ENCODE measurements at regions not wholly inside any gene's neighbourhood (a gene's known extent, or its start where the extent isn't known, plus 50 kb on each side); places are given as distances from the start of the nearest gene placed in this dataset.
"Not testable (repeated sequence)": the region's sequence is repeated elsewhere in the genome, so short reads cannot be mapped to it uniquely, and the experiment has no call there.

DNA sequence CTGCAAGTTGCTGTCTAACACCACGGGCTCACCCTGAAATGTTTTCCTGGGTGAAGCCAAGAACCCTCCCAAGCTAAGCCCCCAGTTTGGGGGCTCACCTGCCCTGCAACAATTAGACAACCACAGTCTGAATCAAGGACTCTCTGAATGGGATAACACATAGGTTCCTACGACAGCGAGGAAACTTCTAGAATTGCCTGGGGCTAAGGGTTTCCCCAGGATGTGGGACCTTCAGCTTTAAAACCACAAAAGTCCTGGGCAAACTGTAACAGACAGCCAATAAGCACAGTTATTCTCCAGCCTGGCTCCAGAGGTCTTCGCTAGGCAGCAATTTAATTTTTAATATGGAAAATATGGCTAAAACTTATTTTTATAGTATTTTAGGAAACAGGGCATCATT, 162.6 kb downstream of the PRKX start:
- no peaks in the 10 kb centered on the region for H3K4me1 ChIP-seq (ENCODE audit: control insufficient read depth in 1 of 2, insufficient read depth in 2 of 2, low read length in 2 of 2)
- H3K4me3 ChIP-seq (ENCODE audit: low read depth in 1 of 2, low read length in 2 of 2): no peak overlapping the region
- H3K27me3 ChIP-seq (ENCODE audit: low read depth, low read length): no peaks in the 10 kb centered on the region
- no peak overlapping the region for H3K27ac ChIP-seq (ENCODE audit: low read length)
- H3K9me3 ChIP-seq (ENCODE audit: control insufficient read depth in 1 of 2, low read length in 2 of 2): no peaks in the 10 kb centered on the region
- H3K36me3 ChIP-seq (ENCODE audit: control insufficient read depth in 1 of 2, insufficient read depth in 2 of 2, low read length in 2 of 2): no peaks in the 10 kb centered on the region

DNA sequence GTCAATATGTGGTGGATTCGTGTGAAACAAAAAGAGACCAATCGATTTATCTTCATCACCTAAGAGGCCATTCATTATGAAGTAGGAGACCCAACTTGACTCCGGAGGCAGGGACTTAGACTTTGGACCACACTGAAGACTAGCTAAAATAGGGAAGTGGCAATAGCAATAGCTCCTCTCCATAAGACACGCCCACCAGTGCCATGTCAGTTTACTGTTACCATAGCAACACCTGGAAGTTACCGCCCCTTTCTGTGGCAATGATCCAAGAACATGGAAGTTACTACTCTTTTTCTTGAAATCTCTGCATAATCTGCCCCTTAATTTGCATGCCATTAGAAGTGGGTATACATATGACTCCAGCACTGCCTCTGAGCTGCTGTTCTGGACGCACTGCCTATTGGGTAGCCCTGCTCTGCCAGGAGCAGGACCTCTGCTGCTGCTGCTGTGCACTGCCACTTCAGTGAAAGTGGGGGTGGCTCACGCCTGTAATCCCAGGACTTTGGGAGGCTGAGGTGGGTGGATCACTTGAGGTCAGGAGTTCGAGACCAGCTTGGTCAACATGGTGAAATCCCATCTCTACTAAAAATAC, 163.2 kb downstream of the PRKX start:
- H3K4me3 ChIP-seq (ENCODE audit: low read depth in 1 of 2, low read length in 2 of 2): no peak overlapping the region
- no peaks in the 10 kb centered on the region for H3K9me3 ChIP-seq (ENCODE audit: control insufficient read depth in 1 of 2, low read length in 2 of 2)
- H3K4me1 ChIP-seq (ENCODE audit: control insufficient read depth in 1 of 2, insufficient read depth in 2 of 2, low read length in 2 of 2): no peaks in the 10 kb centered on the region
- H3K36me3 ChIP-seq (ENCODE audit: control insufficient read depth in 1 of 2, insufficient read depth in 2 of 2, low read length in 2 of 2): no peaks in the 10 kb centered on the region
- no peaks in the 10 kb centered on the region for H3K27me3 ChIP-seq (ENCODE audit: low read depth, low read length)
- no peak overlapping the region for H3K27ac ChIP-seq (ENCODE audit: low read length)

DNA sequence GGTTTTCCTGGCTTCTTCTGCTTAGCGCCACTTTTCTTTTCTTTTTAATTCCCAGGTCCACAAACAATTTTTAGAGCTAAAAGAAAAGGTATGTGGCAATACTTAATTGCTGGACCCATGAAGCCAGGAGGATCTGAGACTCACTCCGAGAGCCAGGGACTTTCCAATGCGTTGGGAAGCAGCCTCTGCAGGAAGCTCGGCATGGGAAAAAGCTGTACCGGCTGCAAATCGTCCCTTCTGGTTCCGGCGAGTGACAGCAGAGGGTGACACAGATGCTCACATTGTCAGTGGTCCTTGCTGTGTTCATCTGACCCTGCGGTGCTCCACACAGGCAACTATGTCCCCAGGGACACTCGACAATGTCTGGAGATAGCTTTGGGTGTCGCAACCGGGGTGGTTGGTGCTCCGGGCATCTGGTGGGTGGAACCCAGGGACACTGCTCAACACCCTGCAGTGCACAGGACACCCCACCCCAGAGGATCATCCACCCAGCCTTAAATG, 164.0 kb downstream of the PRKX start:
- Histone ChIP-seq H3K4me1 (ENCODE audit: control insufficient read depth in 1 of 2, insufficient read depth in 2 of 2, low read length in 2 of 2) (no peaks in the 10 kb centered on the region), H3K27ac (ENCODE audit: low read length) (no peak overlapping the region), H3K9me3 (ENCODE audit: control insufficient read depth in 1 of 2, low read length in 2 of 2) (no peaks in the 10 kb centered on the region), H3K27me3 (ENCODE audit: low read depth, low read length) (no peaks in the 10 kb centered on the region), H3K36me3 (ENCODE audit: control insufficient read depth in 1 of 2, insufficient read depth in 2 of 2, low read length in 2 of 2) (no peaks in the 10 kb centered on the region), H3K4me3 (ENCODE audit: low read depth in 1 of 2, low read length in 2 of 2) (peak overlapping the region; percentile 14 to 26)

DNA sequence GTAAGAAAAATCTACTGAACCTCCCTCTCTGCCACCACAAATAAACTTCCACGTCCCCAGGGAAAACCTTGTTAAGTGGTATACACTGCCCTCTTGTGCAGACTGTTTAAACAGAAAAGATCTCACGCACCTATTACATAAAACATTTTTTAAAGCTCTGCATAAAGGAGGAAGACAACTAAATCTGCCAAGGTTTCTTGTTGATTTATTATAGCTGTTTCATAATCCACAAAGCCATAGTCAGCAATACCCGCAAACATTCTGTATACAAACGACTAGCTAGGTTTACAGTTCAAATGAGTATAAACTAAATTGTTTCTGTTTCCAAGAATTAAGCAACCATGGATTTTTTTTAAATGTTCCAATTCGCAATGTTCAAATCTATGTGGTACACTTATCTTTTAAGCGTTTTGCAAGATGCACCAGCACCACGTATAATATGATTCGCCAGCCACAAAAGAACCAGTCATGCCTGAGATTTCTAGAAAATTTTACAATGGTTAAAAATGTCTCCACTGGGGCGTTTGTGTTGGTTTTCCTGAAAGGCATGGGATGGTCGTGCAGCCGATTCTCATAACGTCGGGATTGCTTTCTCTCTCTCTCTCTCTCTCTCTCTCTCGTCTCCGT, 164.6 kb downstream of the PRKX start:
- Histone ChIP-seq H3K4me3 (ENCODE audit: low read depth in 1 of 2, low read length in 2 of 2) (peak overlapping the region; percentile 14 to 26), H3K27me3 (ENCODE audit: low read depth, low read length) (no peaks in the 10 kb centered on the region), H3K9me3 (ENCODE audit: control insufficient read depth in 1 of 2, low read length in 2 of 2) (no peaks in the 10 kb centered on the region), H3K27ac (ENCODE audit: low read length) (no peak overlapping the region), H3K4me1 (ENCODE audit: control insufficient read depth in 1 of 2, insufficient read depth in 2 of 2, low read length in 2 of 2) (no peaks in the 10 kb centered on the region), H3K36me3 (ENCODE audit: control insufficient read depth in 1 of 2, insufficient read depth in 2 of 2, low read length in 2 of 2) (no peaks in the 10 kb centered on the region)

DNA sequence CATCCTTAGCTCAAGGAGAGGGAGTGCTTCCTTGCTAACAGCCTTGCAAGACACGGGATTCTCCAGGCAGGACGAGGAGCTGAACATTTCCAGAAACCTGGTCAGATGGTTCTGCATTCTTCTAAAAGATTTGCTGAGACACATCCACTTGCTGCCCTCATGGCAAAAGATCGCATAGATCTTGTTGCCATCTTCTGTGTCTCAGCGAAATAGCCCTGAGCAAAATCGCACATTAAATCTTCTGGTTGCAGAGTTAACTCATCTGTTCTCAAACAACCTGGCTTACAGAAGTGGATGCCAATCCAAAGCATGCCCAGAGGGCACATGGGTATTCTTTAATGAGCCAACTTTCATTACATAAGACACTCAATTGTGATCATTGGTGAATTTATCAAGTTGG, 167.5 kb downstream of the PRKX start:
- H3K4me3 ChIP-seq (ENCODE audit: low read depth in 1 of 2, low read length in 2 of 2): no peak overlapping the region
- no peak overlapping the region for H3K27ac ChIP-seq (ENCODE audit: low read length)
- H3K4me1 ChIP-seq (ENCODE audit: control insufficient read depth in 1 of 2, insufficient read depth in 2 of 2, low read length in 2 of 2): no peaks in the 10 kb centered on the region
- H3K36me3 ChIP-seq (ENCODE audit: control insufficient read depth in 1 of 2, insufficient read depth in 2 of 2, low read length in 2 of 2): no peaks in the 10 kb centered on the region
- no peaks in the 10 kb centered on the region for H3K9me3 ChIP-seq (ENCODE audit: control insufficient read depth in 1 of 2, low read length in 2 of 2)
- H3K27me3 ChIP-seq (ENCODE audit: low read depth, low read length): no peaks in the 10 kb centered on the region

DNA sequence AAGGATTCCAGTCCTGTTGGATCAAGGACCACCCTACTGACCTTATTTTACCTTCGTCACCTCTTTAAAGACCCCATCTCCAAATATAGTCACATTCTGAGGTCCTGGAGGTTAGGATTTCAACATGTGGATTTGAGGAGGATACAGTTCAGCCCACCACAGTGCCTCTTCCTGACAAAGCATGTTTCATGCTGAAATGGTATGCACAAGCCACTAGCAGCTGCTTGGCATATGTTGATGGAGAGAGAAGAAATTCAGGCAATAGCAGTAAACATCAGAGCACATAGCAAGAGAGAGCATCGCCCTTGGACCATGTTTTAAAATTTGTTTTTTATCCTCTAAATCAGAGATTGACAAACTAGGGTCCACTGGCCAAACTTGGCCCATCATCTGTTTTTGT, 172.1 kb downstream of the PRKX start:
- no peaks in the 10 kb centered on the region for H3K27me3 ChIP-seq (ENCODE audit: low read depth, low read length)
- no peaks in the 10 kb centered on the region for H3K36me3 ChIP-seq (ENCODE audit: control insufficient read depth in 1 of 2, insufficient read depth in 2 of 2, low read length in 2 of 2)
- no peaks in the 10 kb centered on the region for H3K9me3 ChIP-seq (ENCODE audit: control insufficient read depth in 1 of 2, low read length in 2 of 2)
- H3K4me3 ChIP-seq (ENCODE audit: low read depth in 1 of 2, low read length in 2 of 2): no peak overlapping the region
- no peaks in the 10 kb centered on the region for H3K4me1 ChIP-seq (ENCODE audit: control insufficient read depth in 1 of 2, insufficient read depth in 2 of 2, low read length in 2 of 2)
- no peak overlapping the region for H3K27ac ChIP-seq (ENCODE audit: low read length)

DNA sequence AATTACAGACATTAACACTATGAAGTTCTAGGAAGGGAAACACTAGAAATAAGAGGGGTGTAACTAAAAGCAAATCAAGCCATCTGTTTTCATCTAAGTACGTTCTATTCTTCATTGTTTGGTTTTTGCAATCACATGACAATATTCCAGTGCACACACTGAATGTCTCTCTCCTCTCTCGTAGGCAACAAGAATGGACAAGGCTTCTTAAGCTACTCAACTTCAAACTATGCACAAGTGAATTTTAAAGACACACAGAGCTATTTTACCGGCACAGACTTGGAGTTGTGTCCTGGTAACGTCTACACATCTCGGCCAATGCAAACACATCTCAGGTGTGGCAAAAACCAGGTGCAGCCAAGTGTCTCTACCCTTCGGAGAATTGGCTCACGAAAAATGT, 173.3 kb downstream of the PRKX start:
- no peak overlapping the region for H3K27ac ChIP-seq (ENCODE audit: low read length)
- no peaks in the 10 kb centered on the region for H3K9me3 ChIP-seq (ENCODE audit: control insufficient read depth in 1 of 2, low read length in 2 of 2)
- no peaks in the 10 kb centered on the region for H3K27me3 ChIP-seq (ENCODE audit: low read depth, low read length)
- no peaks in the 10 kb centered on the region for H3K36me3 ChIP-seq (ENCODE audit: control insufficient read depth in 1 of 2, insufficient read depth in 2 of 2, low read length in 2 of 2)
- no peak overlapping the region for H3K4me3 ChIP-seq (ENCODE audit: low read depth in 1 of 2, low read length in 2 of 2)
- H3K4me1 ChIP-seq (ENCODE audit: control insufficient read depth in 1 of 2, insufficient read depth in 2 of 2, low read length in 2 of 2): no peaks in the 10 kb centered on the region

DNA sequence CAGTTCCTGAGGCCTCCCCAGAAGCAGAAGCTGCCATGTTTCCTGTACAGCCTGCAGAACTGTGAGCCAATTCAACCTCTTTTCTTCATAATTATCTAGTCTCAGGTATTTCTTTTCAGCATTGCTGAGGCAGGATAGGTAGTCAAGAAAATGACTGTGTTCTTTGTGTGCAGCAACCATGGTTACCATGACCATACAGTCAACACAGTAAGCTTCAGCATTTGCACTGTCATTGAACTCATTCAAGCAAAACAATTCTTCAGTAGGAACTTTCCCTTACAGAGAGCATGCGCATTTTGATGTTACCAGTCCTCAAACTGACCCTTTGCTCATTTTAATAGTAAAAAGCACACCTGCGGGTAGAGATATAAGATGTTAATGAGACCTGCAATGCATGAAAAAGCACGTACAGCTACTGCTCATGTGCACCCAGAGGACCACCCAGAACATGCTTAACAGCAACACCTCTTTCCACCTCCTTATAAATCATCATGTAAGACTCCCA, 180.8 kb downstream of the PRKX start:
- no peaks in the 10 kb centered on the region for H3K27me3 ChIP-seq (ENCODE audit: low read depth, low read length)
- H3K36me3 ChIP-seq (ENCODE audit: control insufficient read depth in 1 of 2, insufficient read depth in 2 of 2, low read length in 2 of 2): no peaks in the 10 kb centered on the region
- no peak overlapping the region for H3K27ac ChIP-seq (ENCODE audit: low read length)
- no peaks in the 10 kb centered on the region for H3K4me1 ChIP-seq (ENCODE audit: control insufficient read depth in 1 of 2, insufficient read depth in 2 of 2, low read length in 2 of 2)
- no peaks in the 10 kb centered on the region for H3K9me3 ChIP-seq (ENCODE audit: control insufficient read depth in 1 of 2, low read length in 2 of 2)
- no peak overlapping the region for H3K4me3 ChIP-seq (ENCODE audit: low read depth in 1 of 2, low read length in 2 of 2)

DNA sequence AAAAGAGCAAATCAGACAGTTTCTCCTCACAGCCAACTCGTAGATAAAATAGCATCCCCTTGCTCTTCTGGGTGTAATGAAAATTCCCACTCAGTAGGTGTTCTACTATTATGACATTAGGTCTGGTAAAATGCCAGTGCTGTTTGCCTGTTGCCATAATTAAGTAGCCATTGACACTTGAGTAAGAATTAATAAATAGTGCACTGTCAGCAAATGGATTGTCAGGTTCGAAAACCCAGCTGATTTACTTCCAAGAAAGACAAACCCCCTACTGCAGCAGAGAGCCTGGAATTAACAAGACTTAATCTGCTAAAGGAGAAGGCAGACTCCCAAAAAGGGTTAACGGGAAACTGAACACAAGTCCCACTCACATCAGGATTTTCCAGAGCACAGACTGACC, 182.0 kb downstream of the PRKX start:
- H3K9me3 ChIP-seq (ENCODE audit: control insufficient read depth in 1 of 2, low read length in 2 of 2); H3K4me1 ChIP-seq (ENCODE audit: control insufficient read depth in 1 of 2, insufficient read depth in 2 of 2, low read length in 2 of 2); H3K4me3 ChIP-seq (ENCODE audit: low read depth in 1 of 2, low read length in 2 of 2); H3K36me3 ChIP-seq (ENCODE audit: control insufficient read depth in 1 of 2, insufficient read depth in 2 of 2, low read length in 2 of 2); H3K27ac ChIP-seq (ENCODE audit: low read length); H3K27me3 ChIP-seq (ENCODE audit: low read depth, low read length): not testable (repeated sequence)

DNA sequence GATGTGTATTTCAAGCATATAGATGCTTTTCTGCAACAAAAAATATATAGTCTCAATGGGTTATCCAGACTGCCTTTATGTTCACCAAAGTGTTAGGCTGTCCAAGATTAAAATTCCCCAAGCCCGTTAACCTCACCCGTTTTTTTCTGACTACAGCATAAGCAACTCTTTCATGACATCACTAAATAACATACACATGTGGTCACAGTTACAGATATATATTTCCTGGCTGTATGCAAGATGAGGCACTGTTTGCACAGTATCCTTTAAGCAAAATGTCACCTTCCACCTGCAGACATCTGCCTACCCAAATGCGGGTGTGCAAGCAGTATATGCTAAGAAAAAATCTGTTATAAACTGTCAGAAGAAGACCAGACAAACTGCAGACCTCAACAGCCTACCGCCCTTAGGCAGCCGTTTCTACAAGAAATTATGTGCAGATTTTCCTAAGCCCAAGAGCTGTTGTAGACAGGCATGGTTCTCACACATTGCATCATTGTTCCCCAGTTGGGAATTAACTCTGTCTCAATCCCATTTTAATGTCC, 183.1 kb upstream of the MXRA5 start:
- no peaks in the 10 kb centered on the region for H3K27me3 ChIP-seq (ENCODE audit: low read depth, low read length)
- H3K36me3 ChIP-seq (ENCODE audit: control insufficient read depth in 1 of 2, insufficient read depth in 2 of 2, low read length in 2 of 2): no peaks in the 10 kb centered on the region
- H3K9me3 ChIP-seq (ENCODE audit: control insufficient read depth in 1 of 2, low read length in 2 of 2): no peaks in the 10 kb centered on the region
- H3K4me3 ChIP-seq (ENCODE audit: low read depth in 1 of 2, low read length in 2 of 2): no peak overlapping the region
- no peak overlapping the region for H3K27ac ChIP-seq (ENCODE audit: low read length)
- H3K4me1 ChIP-seq (ENCODE audit: control insufficient read depth in 1 of 2, insufficient read depth in 2 of 2, low read length in 2 of 2): no peaks in the 10 kb centered on the region

DNA sequence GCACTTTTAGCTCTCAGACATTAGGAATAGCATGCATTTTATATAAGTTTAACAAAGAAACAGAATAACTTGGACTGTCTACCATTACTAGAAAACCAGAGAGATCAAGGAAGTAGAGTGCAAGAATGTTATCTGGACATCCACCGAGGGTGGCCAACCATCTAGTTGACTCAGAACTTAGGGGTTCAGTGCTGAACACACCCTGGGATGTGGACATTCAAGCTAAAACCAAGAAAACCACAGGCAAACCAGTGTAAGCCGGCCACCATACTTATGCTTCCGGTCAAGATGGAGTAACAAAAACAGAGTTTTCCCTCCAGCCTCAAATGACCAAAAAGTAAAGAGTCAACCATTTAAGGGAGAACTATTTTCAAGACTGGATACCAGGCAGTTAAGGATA, 181.4 kb upstream of the MXRA5 start:
- Histone ChIP-seq H3K27ac (ENCODE audit: low read length) (no peak overlapping the region), H3K9me3 (ENCODE audit: control insufficient read depth in 1 of 2, low read length in 2 of 2) (no peaks in the 10 kb centered on the region), H3K36me3 (ENCODE audit: control insufficient read depth in 1 of 2, insufficient read depth in 2 of 2, low read length in 2 of 2) (no peaks in the 10 kb centered on the region), H3K4me3 (ENCODE audit: low read depth in 1 of 2, low read length in 2 of 2) (no peak overlapping the region), H3K27me3 (ENCODE audit: low read depth, low read length) (no peaks in the 10 kb centered on the region), H3K4me1 (ENCODE audit: control insufficient read depth in 1 of 2, insufficient read depth in 2 of 2, low read length in 2 of 2) (no peaks in the 10 kb centered on the region)

All from muscle layer of duodenum (tissue), 2 donors.